ENCODE measurements at regions not wholly inside any gene's neighbourhood (a gene's known extent, or its start where the extent isn't known, plus 50 kb on each side); places are given as distances from the start of the nearest gene placed in this dataset.

DNA sequence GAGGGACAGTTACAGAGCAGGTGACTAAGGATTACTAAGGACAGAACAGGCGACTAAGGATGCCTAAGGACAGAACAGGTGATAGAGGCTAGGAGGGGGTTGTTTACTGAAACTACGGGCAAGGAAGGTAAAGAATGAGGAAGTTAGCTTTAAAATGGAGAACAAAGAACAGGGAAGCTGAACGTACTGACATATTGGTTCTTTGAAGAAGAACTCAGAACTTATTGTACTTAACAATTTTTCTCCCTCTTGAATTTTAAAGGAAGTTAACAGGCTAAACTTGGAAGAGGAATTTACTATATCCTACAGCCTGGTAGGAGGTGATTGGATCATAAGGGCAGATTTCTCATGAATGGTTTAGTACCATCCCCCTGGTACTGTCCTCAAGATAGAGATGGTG is 290.2 kb downstream of the SHQ1 start:
- no peaks in the 10 kb centered on the region for H3K36me3 ChIP-seq (ENCODE audit: insufficient read depth, low read length)
- H3K4me3 ChIP-seq (ENCODE audit: low read length): no peak overlapping the region
- H3K27me3 ChIP-seq (ENCODE audit: insufficient read depth, low read length): peaks cover 2% of the 10 kb centered on the region
- H3K9me3 ChIP-seq (ENCODE audit: low read length): no peaks in the 10 kb centered on the region
- no peak overlapping the region for H2AFZ ChIP-seq (ENCODE audit: low read depth, low read length)
- H3K4me1 ChIP-seq (ENCODE audit: insufficient read depth, low read length): peaks cover 13% of the 10 kb centered on the region

DNA sequence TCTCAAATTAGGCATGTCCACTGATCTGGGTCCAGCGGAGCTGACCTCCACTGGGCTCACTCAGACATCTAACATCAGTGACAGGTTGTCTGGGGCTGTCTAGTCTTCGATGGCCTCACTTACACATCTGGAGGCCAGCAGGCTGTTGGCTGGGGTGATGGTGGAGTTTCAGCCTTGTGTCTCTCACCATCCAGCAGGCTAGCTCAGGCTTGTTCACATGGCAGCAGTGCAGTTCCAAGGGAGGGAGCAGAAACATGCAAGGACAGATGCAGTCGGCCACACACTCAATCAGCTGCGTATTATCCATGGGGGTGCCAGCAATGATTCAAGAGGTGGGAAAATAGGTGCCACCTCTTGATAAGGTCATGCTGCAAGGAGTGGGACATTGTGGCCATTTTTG is 292.5 kb downstream of the SHQ1 start:
- Histone ChIP-seq H3K4me1 (ENCODE audit: insufficient read depth, low read length) (peaks cover 3% of the 10 kb centered on the region), H3K9me3 (ENCODE audit: low read length) (no peaks in the 10 kb centered on the region), H2AFZ (ENCODE audit: low read depth, low read length) (no peak overlapping the region), H3K4me3 (ENCODE audit: low read length) (no peak overlapping the region), H3K36me3 (ENCODE audit: insufficient read depth, low read length) (no peaks in the 10 kb centered on the region), H3K27me3 (ENCODE audit: insufficient read depth, low read length) (peaks cover 2% of the 10 kb centered on the region)

DNA sequence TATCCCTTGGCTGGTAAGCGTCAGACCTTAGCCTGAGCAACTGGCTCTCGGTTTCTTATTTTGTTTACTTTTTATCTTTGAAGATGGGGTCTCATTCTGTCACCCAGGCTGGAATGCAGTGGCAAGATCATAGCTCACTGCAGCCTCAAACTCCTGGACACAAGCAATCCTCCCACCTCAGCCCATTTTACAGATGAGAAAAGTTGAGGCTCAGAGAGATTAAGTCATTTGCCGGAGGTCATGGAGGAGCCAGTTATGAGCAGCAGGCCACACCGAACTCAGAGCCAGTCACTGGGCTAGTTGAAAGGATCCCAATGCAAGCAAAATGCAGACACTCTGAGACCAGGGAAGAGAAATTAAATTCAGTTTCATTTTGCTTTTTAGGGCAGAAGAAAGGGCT is 293.6 kb downstream of the SHQ1 start:
- Histone ChIP-seq H3K36me3 (ENCODE audit: insufficient read depth, low read length) (no peaks in the 10 kb centered on the region), H3K27me3 (ENCODE audit: insufficient read depth, low read length) (peaks cover 2% of the 10 kb centered on the region), H3K9me3 (ENCODE audit: low read length) (no peaks in the 10 kb centered on the region), H2AFZ (ENCODE audit: low read depth, low read length) (no peak overlapping the region), H3K4me3 (ENCODE audit: low read length) (no peak overlapping the region), H3K4me1 (ENCODE audit: insufficient read depth, low read length) (no peaks in the 10 kb centered on the region)

DNA sequence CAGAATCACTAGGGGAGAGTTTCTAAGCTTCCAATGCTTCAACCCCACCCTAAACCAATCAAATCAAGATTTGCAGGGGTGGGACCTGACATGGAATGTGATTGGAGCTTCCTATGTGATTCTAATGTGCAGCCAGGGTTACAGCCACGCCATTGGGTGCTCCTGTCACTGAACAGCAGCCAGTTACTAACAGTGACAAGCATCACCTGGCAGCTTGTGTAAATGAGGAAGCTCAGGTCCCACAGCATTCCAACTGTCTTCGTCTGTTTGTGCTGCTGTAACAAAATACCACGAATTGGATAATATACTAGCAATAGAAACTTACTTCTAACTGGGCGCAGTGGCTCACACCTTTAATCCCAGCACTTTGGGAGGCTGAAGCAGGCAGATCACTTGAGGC is 294.9 kb downstream of the SHQ1 start:
- Histone ChIP-seq H3K4me1 (ENCODE audit: insufficient read depth, low read length) (no peaks in the 10 kb centered on the region), H3K27me3 (ENCODE audit: insufficient read depth, low read length) (no peaks in the 10 kb centered on the region), H3K36me3 (ENCODE audit: insufficient read depth, low read length) (no peaks in the 10 kb centered on the region), H2AFZ (ENCODE audit: low read depth, low read length) (no peak overlapping the region), H3K9me3 (ENCODE audit: low read length) (no peaks in the 10 kb centered on the region), H3K4me3 (ENCODE audit: low read length) (no peak overlapping the region)

DNA sequence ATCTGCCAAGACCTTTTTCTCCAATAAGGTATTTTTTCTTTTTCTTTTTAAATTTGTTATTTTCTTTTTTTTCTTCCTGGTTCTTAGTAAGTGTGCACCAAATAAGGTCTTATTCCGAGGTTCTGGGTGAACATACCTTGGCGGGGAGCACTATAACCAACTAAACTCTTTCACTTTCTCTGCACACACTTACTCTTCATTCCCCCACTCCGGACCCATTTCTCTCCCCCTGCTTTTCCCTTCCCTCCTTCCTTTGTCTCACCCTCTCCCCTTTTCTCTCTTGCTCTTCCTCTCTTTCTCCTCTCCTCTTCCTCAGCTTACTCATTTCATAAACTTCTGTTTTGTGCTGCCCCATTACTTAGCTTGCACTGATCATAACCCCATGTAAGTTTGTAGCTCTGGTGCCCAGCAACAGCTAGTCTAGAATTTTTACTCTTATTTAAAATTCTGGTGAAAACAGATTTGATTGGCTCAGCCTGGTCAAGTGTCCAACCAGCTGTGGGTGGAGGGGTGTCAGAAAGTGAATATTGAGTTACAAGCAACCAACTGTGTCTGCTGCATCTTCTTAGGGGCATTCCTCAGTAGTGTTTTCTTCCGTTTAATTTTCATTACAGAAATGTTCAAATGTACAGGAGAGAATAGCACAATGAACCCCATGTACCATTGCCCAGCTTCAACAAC is 297.5 kb downstream of the SHQ1 start:
- Histone ChIP-seq H3K9me3 (ENCODE audit: low read length) (no peaks in the 10 kb centered on the region), H3K4me1 (ENCODE audit: insufficient read depth, low read length) (no peaks in the 10 kb centered on the region), H3K27me3 (ENCODE audit: insufficient read depth, low read length) (no peaks in the 10 kb centered on the region), H3K4me3 (ENCODE audit: low read length) (no peak overlapping the region), H2AFZ (ENCODE audit: low read depth, low read length) (no peak overlapping the region), H3K36me3 (ENCODE audit: insufficient read depth, low read length) (no peaks in the 10 kb centered on the region)

DNA sequence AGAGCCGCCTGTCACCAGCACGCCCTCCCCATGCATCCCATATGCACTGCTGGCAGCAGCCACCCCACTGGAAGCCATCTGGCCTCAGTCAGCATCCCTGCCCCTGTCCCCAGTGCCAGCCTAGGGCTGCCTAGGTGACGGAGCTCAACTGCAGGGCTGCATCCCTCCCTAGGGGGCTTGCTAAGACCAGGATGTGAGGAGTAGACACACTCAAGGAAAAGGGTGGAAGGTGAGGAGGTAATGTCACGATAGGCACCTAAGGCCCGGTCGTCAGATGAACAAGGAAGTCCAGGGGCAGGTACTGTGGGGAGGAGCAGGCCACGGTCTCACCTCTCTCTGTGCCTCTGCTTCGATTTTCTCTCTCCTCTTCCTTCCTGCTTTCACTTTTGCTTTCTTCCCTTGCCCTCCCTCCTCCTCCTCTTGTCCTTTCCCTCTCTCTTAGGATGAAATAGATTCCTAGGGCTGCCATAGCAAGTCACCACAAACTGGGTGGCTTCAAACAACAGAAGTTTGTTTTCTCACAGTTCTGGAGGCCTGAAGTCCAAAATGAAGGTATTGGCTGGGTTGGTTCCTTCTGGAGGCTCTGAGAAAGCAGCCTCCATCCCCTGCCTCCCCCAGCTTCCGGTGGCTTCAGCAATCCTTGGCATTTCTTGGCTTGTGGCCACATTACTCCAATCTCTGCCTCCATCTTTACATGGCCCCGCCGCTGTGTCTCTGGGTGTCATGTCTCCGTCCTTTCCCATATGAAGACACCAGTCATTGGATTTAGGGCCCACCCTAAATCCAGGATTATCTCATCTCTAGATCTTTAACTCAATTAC is 298.3 kb downstream of the SHQ1 start:
- Histone ChIP-seq H3K4me1 (ENCODE audit: insufficient read depth, low read length) (no peaks in the 10 kb centered on the region), H3K9me3 (ENCODE audit: low read length) (no peaks in the 10 kb centered on the region), H3K36me3 (ENCODE audit: insufficient read depth, low read length) (no peaks in the 10 kb centered on the region), H3K27me3 (ENCODE audit: insufficient read depth, low read length) (no peaks in the 10 kb centered on the region), H2AFZ (ENCODE audit: low read depth, low read length) (no peak overlapping the region), H3K4me3 (ENCODE audit: low read length) (no peak overlapping the region)

DNA sequence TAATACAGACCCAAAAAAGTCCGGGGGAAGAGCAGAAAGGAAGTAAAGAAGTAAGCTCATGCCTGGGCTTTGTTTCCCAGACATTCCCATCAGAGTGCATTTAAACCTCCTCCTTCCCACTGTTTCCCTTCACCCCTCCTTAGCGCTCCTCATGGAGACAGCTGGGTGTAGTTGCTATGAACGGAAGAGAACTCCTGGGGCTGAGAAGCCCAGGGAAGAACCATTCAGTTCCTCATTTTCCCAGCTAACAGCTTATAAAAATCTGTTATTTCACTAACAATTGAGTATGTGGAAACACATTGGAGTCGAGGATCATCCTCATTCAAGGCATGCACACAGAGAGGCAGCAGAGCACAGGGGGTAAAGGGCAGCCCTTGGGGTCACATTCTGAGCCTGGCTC is 299.3 kb downstream of the SHQ1 start:
- Histone ChIP-seq H3K27me3 (ENCODE audit: insufficient read depth, low read length) (no peaks in the 10 kb centered on the region), H3K4me1 (ENCODE audit: insufficient read depth, low read length) (no peaks in the 10 kb centered on the region), H3K4me3 (ENCODE audit: low read length) (no peak overlapping the region), H3K9me3 (ENCODE audit: low read length) (no peaks in the 10 kb centered on the region), H2AFZ (ENCODE audit: low read depth, low read length) (no peak overlapping the region), H3K36me3 (ENCODE audit: insufficient read depth, low read length) (no peaks in the 10 kb centered on the region)

DNA sequence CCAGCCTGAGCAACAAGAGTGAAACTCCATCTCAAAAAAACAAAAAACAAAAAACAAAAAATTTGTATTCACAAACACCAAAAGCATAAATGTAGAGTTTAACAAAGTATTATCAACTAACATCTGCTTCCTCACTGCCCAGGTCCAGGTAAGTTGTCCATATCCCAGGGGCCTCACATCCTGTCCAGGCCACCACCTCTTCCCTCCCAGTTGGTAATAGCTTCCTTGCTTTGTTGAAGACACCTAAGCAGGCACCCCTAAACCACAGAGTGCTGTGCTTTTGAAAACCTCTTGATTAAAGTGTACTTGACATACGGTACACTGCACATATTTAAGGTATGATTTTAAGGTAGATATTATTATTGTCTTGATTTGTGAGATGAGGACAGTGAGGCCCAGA is 299.8 kb downstream of the SHQ1 start:
- no peak overlapping the region for H2AFZ ChIP-seq (ENCODE audit: low read depth, low read length)
- H3K4me3 ChIP-seq (ENCODE audit: low read length): no peak overlapping the region
- H3K36me3 ChIP-seq (ENCODE audit: insufficient read depth, low read length): no peaks in the 10 kb centered on the region
- H3K27me3 ChIP-seq (ENCODE audit: insufficient read depth, low read length): no peaks in the 10 kb centered on the region
- no peaks in the 10 kb centered on the region for H3K9me3 ChIP-seq (ENCODE audit: low read length)
- no peaks in the 10 kb centered on the region for H3K4me1 ChIP-seq (ENCODE audit: insufficient read depth, low read length)

DNA sequence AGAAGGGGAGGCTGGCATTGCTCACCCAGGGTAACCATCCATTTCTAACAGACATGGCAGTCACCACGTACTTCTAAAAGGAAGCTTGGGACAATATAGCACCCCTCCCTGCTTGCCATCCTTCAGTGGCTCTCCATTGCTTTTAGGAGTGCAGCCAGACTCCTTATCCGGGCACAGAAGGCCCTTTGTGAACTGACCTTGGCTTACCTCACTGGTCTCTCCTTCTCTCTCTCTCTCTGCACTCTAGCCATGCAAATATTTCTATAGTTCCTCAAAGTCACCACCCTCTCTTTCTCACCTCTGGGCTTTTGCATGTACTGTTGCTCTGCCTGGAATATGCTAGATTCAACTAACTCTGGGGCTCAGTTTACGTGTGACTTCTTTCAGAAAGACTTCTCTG is 301.1 kb downstream of the SHQ1 start:
- Histone ChIP-seq H3K9me3 (ENCODE audit: low read length) (no peaks in the 10 kb centered on the region), H3K4me3 (ENCODE audit: low read length) (no peak overlapping the region), H3K27me3 (ENCODE audit: insufficient read depth, low read length) (no peaks in the 10 kb centered on the region), H3K4me1 (ENCODE audit: insufficient read depth, low read length) (no peaks in the 10 kb centered on the region), H2AFZ (ENCODE audit: low read depth, low read length) (no peak overlapping the region), H3K36me3 (ENCODE audit: insufficient read depth, low read length) (no peaks in the 10 kb centered on the region)

DNA sequence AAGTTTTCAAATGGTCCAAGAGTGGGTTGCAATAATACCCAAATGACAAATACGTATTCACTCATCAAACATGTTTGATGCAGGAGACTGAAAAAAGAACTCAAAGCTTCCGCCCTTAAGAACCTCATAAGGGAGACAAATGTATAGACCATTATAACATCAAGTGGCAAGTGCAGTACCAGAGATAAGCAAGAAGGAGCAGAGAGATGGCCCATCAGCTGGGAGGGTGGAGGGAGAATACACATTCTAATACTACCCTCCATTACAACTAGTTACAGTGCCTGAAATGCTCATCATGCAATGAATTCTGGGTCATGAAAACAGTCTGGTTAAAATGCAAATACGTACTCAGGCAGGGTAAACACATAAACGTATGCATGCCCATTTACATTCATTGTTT is 304.0 kb downstream of the SHQ1 start:
- Histone ChIP-seq H3K4me1 (ENCODE audit: insufficient read depth, low read length) (no peaks in the 10 kb centered on the region), H3K27me3 (ENCODE audit: insufficient read depth, low read length) (no peaks in the 10 kb centered on the region), H3K9me3 (ENCODE audit: low read length) (no peaks in the 10 kb centered on the region), H2AFZ (ENCODE audit: low read depth, low read length) (no peak overlapping the region), H3K36me3 (ENCODE audit: insufficient read depth, low read length) (no peaks in the 10 kb centered on the region), H3K4me3 (ENCODE audit: low read length) (no peak overlapping the region)

DNA sequence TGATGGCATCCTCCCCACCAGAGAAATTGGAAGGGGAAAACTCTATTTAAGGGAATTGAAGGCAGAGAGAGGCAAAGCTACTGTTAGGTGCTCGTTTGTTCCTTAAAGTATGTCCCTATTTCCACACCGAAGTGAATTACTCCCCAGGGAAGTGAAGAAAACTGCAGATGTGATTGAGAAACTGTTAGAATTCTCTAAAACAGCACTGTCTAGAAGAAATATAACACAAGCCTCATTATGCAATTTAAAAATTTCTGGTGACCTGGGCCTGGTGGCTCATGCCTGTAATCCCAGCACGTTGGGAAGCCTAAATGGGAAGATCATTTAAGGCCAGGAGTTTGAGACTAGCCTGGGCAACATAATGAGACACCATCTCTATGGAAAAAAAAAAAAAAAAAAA is 305.0 kb downstream of the SHQ1 start:
- no peak overlapping the region for H3K4me3 ChIP-seq (ENCODE audit: low read length)
- no peaks in the 10 kb centered on the region for H3K4me1 ChIP-seq (ENCODE audit: insufficient read depth, low read length)

DNA sequence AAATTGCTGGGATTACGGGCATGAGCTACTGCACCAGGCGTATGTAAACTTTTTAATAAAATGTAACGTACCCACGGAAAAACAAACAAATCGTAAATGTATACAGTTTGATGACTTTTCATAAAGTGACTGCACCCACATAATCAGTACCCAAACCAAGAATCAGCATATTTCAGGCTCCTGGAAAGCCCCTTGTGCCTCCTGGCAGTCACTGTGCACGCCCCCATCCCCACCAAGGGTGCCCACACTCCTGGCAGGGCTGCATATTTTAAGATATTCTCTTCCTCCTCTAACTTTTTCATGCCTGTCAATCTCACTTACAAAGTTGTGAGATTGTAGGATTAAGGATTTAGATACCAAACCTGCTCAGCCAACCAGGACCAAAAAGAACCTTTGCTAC is 305.5 kb downstream of the SHQ1 start:
- Histone ChIP-seq H2AFZ (ENCODE audit: low read depth, low read length) (no peak overlapping the region), H3K27me3 (ENCODE audit: insufficient read depth, low read length) (no peaks in the 10 kb centered on the region), H3K9me3 (ENCODE audit: low read length) (no peaks in the 10 kb centered on the region), H3K4me3 (ENCODE audit: low read length) (no peak overlapping the region), H3K4me1 (ENCODE audit: insufficient read depth, low read length) (no peaks in the 10 kb centered on the region), H3K36me3 (ENCODE audit: insufficient read depth, low read length) (no peaks in the 10 kb centered on the region)

More for the DNA sequence above, 305.0 kb downstream of the SHQ1 start:
- no peaks in the 10 kb centered on the region for H3K36me3 ChIP-seq (ENCODE audit: insufficient read depth, low read length)
- H3K27me3 ChIP-seq (ENCODE audit: insufficient read depth, low read length): no peaks in the 10 kb centered on the region
- no peak overlapping the region for H2AFZ ChIP-seq (ENCODE audit: low read depth, low read length)
- H3K9me3 ChIP-seq (ENCODE audit: low read length): no peaks in the 10 kb centered on the region

DNA sequence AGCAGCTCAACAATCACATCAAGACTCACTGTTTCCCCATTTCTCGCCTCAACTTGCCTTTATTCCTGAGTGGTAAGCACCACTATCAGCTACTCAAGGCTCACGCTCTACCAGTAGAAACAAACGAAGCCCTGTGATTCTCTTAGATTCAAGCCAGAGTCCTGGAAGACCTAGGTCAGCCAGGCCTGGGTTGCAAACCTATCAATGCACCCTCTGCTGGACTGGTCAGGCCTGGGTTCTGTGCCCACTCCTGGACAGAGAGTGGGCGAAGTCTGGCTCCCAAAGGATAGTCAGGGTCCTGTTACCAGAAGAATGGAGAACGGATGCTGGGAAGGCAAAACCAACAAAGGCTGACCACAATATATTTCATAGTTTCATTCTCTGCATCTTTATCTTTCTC is 308.4 kb downstream of the SHQ1 start:
- Histone ChIP-seq H3K9me3 (ENCODE audit: low read length) (no peaks in the 10 kb centered on the region), H3K4me3 (ENCODE audit: low read length) (no peak overlapping the region), H3K4me1 (ENCODE audit: insufficient read depth, low read length) (no peaks in the 10 kb centered on the region), H2AFZ (ENCODE audit: low read depth, low read length) (no peak overlapping the region), H3K36me3 (ENCODE audit: insufficient read depth, low read length) (no peaks in the 10 kb centered on the region), H3K27me3 (ENCODE audit: insufficient read depth, low read length) (no peaks in the 10 kb centered on the region)

Measured in neuron (in vitro differentiated cells).